GM20000 (cell line): ENCODE measurements at regions not wholly inside any gene's neighbourhood (a gene's known extent, or its start where the extent isn't known, plus 50 kb on each side); places are given as distances from the start of the nearest gene placed in this dataset.

Experiments used
- DNase-seq: peaks from one replicate; pipeline ENCODE4 v3.0.0; 2012; ENCODE audit warnings: low spot score
- CTCF ChIP-seq: IDR thresholded peaks from 2 replicates; pipeline ENCODE4 v1.5.1; 2012; ENCODE audit warnings: mild to moderate bottlenecking, control low read depth; ENCODE audit errors: extremely low read depth, missing control alignments

GRCh38 chr16:86727131-86727530 lies 148.8 kb downstream of the FOXL1 start:
- TF ChIP-seq CTCF, result no peak
- DNase-seq, result no peak

GRCh38 chr16:86727632-86728031 lies 149.3 kb downstream of the FOXL1 start:
- TF ChIP-seq CTCF, result no peak
- no peak for DNase-seq

GRCh38 chr16:86729686-86730085 lies 151.3 kb downstream of the FOXL1 start:
- TF ChIP-seq CTCF, result no peak
- no peak for DNase-seq

GRCh38 chr16:86730086-86730485 lies 151.7 kb downstream of the FOXL1 start:
- no peak for DNase-seq

GRCh38 chr16:86730597-86730996 lies 152.2 kb downstream of the FOXL1 start:
- no peak for TF ChIP-seq CTCF
- no peak for DNase-seq

More at GRCh38 chr16:86730086-86730485, 151.7 kb downstream of the FOXL1 start:
- no peak for TF ChIP-seq CTCF

- TF ChIP-seq CTCF, result no peak
- DNase-seq, result no peak
These were observed 154.4 kb downstream of the FOXL1 start for GRCh38 chr16:86732621-86733295.

GRCh38 chr16:86733546-86734254 lies 155.4 kb downstream of the FOXL1 start:
- no peak for TF ChIP-seq CTCF

More at GRCh38 chr16:86733546-86734254, 155.4 kb downstream of the FOXL1 start:
- DNase-seq, result no peak
